Muscle of back (tissue), 3 donors: ENCODE measurements at regions not wholly inside any gene's neighbourhood (a gene's known extent, or its start where the extent isn't known, plus 50 kb on each side); places are given as distances from the start of the nearest gene placed in this dataset.
"Not testable (repeated sequence)": the region's sequence is repeated elsewhere in the genome, so short reads cannot be mapped to it uniquely, and the experiment has no call there.

Experiments used
- DNase-seq, 3 donors: peaks; one replicate each; pipeline versions ENCODE4 v3.0.0 to v3.0.0-alpha.2; 2013

- DNase-seq, result not testable (repeated sequence)
Observed at GRCh38 chr13:18322821-18323220, 858.8 kb downstream of the TUBA3C start.

GRCh38 chr13:18319653-18320052, 862.0 kb downstream of the TUBA3C start:
- not testable (repeated sequence) for DNase-seq

- not testable (repeated sequence) for DNase-seq
Observed at GRCh38 chr13:18303240-18303813, 878.3 kb downstream of the TUBA3C start.

DNA sequence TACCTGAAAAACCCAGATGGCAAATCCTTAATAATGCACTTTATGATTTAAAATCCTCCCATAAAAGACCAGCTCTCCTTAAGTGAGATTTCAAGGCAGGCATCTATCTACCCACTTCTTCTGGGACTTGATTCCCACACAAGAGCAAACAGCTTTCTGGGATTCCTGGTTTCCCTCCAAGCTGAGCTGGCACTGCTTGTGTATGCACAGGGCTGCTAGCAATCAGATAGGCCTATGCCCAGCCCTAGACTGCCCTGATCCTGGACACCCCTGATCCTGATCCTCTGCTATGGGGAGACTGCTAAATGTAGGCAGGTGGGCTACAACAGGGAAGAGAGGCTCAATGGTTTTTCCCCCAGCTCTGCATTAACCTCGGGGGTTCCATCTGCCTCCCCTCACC, 880.7 kb downstream of the TUBA3C start:
- DNase-seq, result not testable (repeated sequence)

GRCh38 chr13:18297359-18297758, 884.3 kb downstream of the TUBA3C start:
- not testable (repeated sequence) for DNase-seq

GRCh38 chr13:18296617-18297016, 885.0 kb downstream of the TUBA3C start:
- DNase-seq, result not testable (repeated sequence)

DNA sequence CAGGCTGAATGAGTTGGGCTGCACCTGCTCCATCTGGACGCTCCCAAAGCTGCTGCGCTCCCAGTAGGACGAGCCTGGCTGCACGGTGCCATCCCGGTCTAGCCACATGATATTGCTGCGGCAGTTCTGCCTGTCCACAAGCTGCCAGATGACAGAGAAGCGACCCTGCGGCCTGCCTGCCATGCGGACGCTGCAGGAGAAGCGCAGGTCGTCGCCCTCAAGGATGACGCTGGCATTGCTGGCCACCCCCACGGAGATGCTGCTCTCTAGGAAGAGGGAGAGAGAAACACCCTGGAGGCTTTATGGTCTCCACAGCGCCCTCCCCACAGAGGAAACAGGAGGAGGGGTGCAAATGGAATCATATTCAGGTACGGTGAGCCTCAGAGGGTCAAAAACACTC, 887.3 kb downstream of the TUBA3C start:
- DNase-seq, result not testable (repeated sequence)

GRCh38 chr13:18286848-18287247, 894.8 kb downstream of the TUBA3C start:
- DNase-seq, result not testable (repeated sequence)

GRCh38 chr13:18285663-18286062, 896.0 kb downstream of the TUBA3C start:
- DNase-seq, result not testable (repeated sequence)

DNA sequence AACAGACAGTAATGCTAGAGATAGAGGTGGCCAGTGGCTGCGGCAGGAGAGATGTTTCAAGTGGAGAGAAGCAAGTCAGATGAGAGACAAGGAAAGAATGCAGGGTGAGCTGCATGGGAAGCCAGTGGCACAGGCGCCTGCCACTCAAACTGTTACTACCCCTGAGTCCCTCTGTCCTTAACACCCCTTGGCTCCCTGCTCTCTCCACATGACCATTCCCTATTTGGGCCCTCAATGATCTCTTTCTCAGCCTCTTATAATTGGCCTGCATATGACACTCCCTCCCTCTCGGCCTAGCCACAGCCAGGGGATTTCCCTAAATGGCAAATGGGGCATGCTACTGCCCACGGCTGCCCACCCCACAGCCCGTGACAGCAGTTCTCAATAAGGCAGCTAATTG, 897.6 kb downstream of the TUBA3C start:
- not testable (repeated sequence) for DNase-seq

GRCh38 chr13:18281829-18282597, 899.6 kb downstream of the TUBA3C start:
- DNase-seq, result not testable (repeated sequence)

DNA sequence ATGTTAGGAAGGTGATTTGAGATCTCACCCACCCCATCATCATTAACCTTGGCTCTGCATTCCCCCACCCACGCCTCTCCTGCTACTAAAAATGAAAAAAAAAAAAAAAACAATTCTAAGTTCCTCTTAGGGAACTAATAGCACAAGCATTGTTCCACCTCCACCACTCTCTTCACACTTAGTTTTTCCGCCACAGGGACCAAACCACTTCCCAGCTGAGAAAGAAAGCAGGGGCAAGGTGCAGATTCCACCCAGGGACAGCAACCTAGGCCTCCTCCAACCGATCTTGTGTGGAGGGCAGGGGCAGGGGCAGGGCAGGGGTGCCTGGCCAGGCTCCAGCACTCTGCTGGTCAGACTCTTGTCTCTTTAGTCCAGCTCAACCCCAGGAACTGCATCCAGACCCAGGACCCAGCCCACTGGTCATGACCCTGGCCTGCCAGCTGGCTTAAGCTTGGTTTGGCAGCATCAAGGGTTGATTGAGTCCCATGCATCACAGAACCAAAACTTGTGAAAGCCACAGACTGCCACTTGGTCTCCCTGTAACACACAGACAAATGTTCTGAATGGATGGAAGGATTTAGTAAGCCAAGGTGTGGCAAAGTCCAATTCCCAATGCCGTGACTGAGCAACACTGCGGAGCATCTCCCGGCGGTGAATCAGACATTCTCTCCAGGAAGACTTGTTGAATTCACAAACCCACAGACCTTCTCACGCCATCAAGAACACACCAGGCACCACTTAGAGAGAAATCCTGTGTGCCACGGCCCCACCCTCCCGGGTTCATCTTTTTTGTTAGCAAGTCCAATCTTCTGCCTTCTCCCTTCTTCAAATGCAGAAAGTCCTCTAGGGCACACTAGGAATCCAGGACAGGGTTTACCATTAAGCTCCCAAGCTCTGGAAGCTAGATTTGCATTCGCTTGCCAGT, 900.5 kb downstream of the TUBA3C start:
- not testable (repeated sequence) for DNase-seq

GRCh38 chr13:18279971-18280370, 901.7 kb downstream of the TUBA3C start:
- not testable (repeated sequence) for DNase-seq

DNA sequence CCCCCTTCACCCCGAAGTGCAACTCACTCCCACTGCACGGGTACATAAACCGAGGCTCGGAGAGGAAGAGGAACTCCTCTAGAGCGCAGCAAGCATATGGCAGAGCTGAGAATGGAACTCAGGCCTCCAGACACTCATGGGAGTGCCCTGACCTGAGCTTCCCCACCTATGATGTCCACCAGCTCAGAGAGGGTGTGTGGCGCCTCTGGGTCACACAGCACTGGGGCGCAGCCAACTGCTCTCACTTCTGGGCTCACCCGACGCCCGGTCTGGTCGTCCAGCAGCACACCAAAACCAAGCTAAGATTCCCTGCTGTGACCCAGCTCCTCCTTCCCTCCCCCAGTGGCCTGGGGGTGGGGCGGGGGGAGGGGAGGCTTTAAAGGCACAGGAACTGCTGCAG, 904.3 kb downstream of the TUBA3C start:
- DNase-seq, result not testable (repeated sequence)

DNA sequence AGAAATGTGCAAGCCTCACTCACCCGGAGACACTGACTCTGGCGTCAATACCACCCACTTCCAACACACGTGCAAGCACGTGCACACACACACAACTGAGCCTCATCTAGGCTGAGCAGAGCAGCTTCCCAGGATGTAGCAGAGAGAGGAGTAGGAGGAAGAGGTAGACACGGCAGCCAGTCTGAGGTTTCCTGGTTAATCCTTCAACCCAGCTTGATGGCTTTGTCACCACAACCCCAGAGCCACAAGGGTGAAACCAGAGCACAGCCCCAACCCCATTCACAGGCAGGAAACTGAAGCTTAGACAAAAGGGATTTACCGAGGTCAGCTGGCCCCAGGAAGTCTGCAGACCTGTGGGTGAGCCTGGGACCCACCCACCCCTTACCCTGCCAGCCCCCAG, 905.3 kb downstream of the TUBA3C start:
- not testable (repeated sequence) for DNase-seq

DNA sequence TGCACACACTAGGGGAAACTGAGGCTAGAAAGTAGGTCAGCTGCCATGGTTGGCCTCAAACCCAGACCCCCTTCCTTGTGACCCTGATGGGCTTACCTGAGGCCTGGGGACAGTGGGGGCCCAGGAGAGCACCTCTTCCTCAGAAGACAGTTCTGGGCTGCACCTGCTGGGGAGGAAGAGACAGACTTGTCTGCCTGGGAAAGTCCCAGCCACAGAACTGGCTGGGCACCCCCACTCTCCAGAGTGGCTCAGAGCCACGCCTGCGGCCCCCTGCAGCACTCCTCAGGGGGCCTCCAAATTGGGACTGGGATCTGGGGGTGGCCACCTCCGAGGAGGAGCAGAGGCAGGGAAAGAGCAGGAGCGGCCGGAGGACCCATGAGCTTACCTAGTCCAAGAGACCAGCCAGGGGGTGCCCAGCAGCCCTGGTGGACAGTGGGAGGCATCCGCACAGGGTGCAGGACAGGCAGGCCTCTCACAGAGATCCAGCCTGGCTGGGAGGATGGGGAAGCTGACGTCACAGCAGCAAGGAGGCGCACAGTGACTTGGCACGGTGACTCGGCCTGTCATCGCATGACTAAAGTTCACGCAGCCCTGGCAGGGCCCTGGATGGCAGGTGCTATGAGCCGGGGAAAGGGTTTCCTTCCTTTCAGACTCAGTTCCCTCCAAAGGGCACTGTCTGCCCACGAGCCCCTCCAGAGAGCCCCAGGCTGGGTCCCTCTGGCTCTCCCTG, 907.7 kb downstream of the TUBA3C start:
- not testable (repeated sequence) for DNase-seq

DNA sequence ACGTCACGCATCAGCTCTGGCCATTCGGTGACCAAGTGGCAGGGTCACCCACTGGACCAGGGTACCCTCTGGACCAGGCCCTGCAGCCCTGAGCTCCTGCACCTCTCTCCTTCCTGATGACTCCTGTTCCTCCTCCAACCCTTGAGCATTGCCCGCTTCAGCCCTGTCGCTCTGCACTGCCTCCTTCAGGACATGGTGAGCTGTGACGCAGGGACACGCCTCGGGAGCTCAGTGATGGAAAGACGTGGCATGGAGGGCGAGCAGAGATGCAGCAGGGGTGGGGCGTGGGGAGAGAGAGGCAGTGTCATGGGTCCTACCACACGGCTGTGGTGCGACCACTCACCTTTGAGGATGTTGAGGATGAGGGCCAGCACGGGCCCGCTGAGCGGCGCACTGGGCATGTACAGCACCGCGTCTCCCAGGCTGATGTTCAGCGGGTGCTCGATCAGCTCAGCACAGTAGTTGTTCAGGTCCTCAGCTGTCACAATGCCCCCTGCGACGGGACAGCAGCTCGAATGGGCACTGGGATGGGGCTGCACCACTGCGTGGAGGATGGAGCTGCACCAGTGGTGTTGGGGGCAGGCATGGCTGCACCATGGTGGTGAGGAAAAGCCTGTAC, 922.7 kb downstream of the TUBA3C start:
- DNase-seq, result not testable (repeated sequence)

DNA sequence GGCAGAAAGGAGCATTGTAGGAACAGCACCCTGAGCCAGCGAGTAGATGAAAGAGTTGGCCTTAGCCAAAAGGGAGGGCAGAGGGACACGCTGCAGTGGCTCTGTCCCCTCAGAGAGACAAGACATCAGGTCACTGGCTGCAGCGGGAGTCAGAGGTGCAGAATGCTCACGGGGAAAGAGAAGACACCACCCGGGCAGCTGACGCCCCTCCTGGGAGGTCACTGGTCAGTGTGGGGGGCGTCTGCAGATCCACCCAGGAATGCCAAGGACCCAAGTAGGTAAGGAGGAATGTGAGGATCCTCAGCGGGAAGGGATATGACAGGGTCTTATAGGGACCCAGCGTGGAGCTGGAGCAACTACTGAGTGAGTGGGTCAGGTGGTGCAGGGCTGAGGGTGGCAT, 923.9 kb downstream of the TUBA3C start:
- DNase-seq, result not testable (repeated sequence)

DNA sequence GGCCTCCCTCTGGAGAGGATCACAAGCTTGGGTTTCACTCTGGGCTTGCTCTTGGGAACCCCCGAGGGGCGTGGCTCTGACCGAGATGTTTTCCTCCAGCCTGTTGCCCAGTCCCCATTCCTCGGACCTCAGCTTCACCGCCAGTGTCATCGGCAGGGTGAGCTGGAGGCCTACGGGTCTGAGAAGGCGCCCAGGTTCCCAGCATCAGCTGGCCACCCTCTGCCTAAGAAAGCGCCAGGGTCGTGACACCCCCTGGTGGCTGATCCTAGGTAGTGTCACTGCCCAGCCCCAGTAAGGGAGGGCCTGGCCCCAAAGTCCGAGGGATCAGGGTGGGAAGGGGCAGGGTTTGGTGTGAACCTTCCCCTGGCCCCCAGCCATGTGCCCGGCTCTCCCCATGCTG, 928.8 kb downstream of the TUBA3C start:
- not testable (repeated sequence) for DNase-seq

DNA sequence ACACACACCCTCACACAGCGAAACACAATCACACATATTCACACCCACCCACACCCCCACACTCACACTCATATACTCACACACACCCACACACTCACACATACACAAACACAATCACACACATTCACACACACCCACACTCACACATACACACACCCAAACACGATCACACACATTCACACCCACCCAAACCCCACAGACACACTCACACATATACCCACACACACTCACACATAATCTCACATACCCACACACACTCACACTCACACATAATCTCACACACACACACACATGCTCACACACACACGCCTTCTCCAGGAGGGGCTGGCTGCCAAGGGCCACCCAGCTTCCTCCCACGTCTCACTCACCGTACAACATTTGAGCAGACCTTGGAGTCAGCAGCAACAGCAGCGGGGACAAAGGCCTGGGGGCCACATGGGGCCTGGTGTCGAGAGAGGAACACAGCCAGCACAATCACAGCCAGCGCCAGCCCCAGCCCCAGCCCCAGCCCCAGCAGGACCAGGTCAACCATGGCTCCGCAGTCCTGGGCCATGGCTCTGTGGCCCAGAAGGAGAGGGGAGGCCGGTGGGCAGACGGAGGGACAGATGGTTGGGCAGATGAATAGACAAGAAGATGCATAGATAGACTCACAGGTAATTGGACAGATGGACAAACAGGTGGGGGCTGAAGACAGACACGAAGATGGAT, 932.9 kb downstream of the TUBA3C start:
- not testable (repeated sequence) for DNase-seq
